ENCODE measurements at regions not wholly inside any gene's neighbourhood (a gene's known extent, or its start where the extent isn't known, plus 50 kb on each side); places are given as distances from the start of the nearest gene placed in this dataset.

DNA sequence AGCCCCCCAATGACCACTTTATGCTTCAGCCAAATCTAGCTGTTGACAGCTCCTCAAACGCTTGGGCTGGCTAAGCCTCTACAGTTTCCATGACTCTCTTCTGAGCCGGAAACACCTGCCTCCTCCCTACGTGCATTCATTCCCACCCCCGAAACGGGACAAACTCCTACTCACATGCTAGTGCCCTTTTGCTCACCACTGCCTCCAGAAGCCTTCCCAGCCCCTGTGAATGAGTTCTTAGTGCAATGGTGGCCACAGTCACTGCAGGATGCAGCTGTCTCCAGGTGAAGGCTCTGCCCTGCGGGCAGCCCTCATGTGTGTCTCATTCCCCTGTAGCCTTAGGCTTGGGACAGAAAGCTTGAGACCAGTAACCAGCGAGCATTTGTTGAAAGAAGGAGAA, 68.8 kb upstream of the DAB2IP start:
- no peak for TF ChIP-seq EZH2phosphoT487 (IDR thresholded peaks at IDR 0.05; ENCODE audit: insufficient read depth, low read depth)
- no peak for TF ChIP-seq EZH2 (IDR thresholded peaks at IDR 0.05; ENCODE audit: insufficient read depth, poor library complexity, severe bottlenecking)

Data from GM23248 (cell line).